ENCODE measurements at regions not wholly inside any gene's neighbourhood (a gene's known extent, or its start where the extent isn't known, plus 50 kb on each side); places are given as distances from the start of the nearest gene placed in this dataset.

DNA sequence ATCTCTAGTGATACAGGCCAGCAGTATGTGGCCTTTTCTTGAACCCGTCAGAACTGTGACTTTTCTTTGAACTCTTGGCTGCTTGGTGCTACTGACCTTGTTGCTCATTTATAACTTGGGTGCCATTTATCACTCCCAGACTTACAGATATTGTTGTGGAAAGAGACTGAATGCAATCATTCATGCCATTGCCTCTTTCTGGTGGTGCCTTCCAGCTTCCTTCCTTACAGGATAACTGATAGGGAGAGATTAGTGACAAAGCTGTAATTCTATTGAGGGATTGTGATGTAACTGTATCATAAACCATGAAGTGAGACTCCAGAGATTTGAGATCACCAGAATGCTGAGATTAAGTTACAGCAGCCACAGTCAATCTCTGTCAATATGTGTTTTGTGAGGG, 256.5 kb downstream of the USP25 start:
- no peak overlapping the region for H3K27ac ChIP-seq (ENCODE audit: low read length)
- no peaks in the 10 kb centered on the region for H3K36me3 Mint-ChIP-seq
- no peak overlapping the region for H3K4me3 ChIP-seq (ENCODE audit: control insufficient read depth in 1 of 2, extremely low read depth in 1 of 2, low read length in 1 of 2)
- WGBS (ENCODE audit: insufficient coverage), result 60% methylated on average over 1 of the region's 1 CpG
- H3K27me3 Mint-ChIP-seq, result peaks cover 1 to 4% of the 10 kb centered on the region in 2 donors
- CTCF ChIA-PET, result no interaction called here
- H3K9me3 ChIP-seq, result no peaks in the 10 kb centered on the region
- DNase-seq (no peak), ATAC-seq (replicated peaks in 1 of 4) (no peak)
- no peaks in the 10 kb centered on the region for H3K27me3 ChIP-seq (replicated peaks in 1 of 2; ENCODE audit: control insufficient read depth in 2 of 2, extremely low read depth in 1 of 2, insufficient read depth in 2 of 2, low read length in 1 of 2)
- H3K36me3 ChIP-seq (ENCODE audit: control insufficient read depth in 2 of 2, extremely low read depth in 1 of 2, insufficient read depth in 1 of 2, low read length in 1 of 2), result no peaks in the 10 kb centered on the region
- H3K4me3 Mint-ChIP-seq, result no peak overlapping the region
- H3K4me1 ChIP-seq (ENCODE audit: control insufficient read depth in 1 of 2, extremely low read depth in 1 of 2, insufficient read depth in 2 of 2, low read length in 2 of 2), result no peaks in the 10 kb centered on the region
- H3K9me3 Mint-ChIP-seq, result peaks cover 0 to 6% (median 0%) of the 10 kb centered on the region in 3 donors
- POLR2A ChIA-PET, result no interaction called here
- H3K27ac Mint-ChIP-seq, result no peak overlapping the region
- no peaks in the 10 kb centered on the region for H3K4me1 Mint-ChIP-seq

DNA sequence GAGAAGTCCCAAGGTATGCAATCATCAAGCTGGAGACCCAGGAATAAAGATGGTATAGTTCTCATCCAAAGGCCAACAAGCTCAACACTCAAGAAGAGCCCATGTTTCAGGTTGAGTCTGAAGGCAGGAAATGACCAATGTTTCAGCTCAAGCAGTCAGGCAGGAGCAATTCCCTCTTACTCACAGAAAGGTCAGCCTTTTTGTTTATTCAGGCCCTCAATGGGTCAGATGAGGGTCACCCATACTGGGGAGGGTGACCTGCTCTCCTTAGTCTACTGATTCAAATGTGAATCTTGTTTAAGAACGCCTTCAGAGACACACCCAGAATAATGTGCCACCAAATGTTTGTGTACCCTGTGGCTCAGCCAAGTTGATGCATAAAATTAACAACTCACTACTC, 262.4 kb downstream of the USP25 start:
- Histone ChIP-seq H3K4me3 (ENCODE audit: control insufficient read depth in 1 of 2, extremely low read depth in 1 of 2, low read length in 1 of 2) (no peak overlapping the region), H3K27ac (ENCODE audit: low read length) (no peak overlapping the region), H3K4me1 (ENCODE audit: control insufficient read depth in 1 of 2, extremely low read depth in 1 of 2, insufficient read depth in 2 of 2, low read length in 2 of 2) (no peaks in the 10 kb centered on the region), H3K36me3 (ENCODE audit: control insufficient read depth in 2 of 2, extremely low read depth in 1 of 2, insufficient read depth in 1 of 2, low read length in 1 of 2) (no peaks in the 10 kb centered on the region), H3K27me3 (replicated peaks in 1 of 2; ENCODE audit: control insufficient read depth in 2 of 2, extremely low read depth in 1 of 2, insufficient read depth in 2 of 2, low read length in 1 of 2) (no peaks in the 10 kb centered on the region), H3K9me3 (no peaks in the 10 kb centered on the region)
- DNase-seq, result no peak
- Mint-ChIP-seq H3K4me1 (no peaks in the 10 kb centered on the region), H3K36me3 (no peaks in the 10 kb centered on the region), H3K4me3 (no peak overlapping the region), H3K9me3 (no peaks in the 10 kb centered on the region), H3K27me3 (no peaks in the 10 kb centered on the region), H3K27ac (no peak overlapping the region)
- no peak for ATAC-seq (replicated peaks in 1 of 4)
- CTCF ChIA-PET, result no interaction called here
- POLR2A ChIA-PET, result no interaction called here
- WGBS (ENCODE audit: insufficient coverage), result no CpG with 5 or more reads among the region's 1 CpG

DNA sequence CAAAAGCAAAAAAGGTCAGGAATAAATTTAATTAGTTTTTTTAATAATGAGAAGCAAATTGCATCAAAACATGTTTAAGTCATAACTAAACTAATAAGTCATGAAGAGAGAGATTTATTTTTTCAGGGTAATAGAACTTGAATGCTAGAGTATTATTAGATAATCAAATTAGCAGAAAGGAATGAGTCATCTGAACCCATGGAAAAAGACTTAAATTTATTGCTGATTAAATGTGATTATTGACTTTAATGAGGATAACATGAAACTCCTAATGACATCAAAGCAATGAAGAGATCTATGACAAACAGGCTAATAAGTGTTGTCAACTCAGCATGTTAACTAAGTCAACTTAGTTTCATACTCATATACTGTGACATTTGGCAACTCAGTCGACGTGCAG, 264.2 kb downstream of the USP25 start:
- ATAC-seq (replicated peaks in 1 of 4) (no peak), DNase-seq (no peak)
- H3K4me3 Mint-ChIP-seq, result no peak overlapping the region
- ChIA-PET POLR2A (no interaction called here), CTCF (no interaction called here)
- H3K27me3 Mint-ChIP-seq, result no peaks in the 10 kb centered on the region
- Histone ChIP-seq H3K9me3 (no peaks in the 10 kb centered on the region), H3K27ac (ENCODE audit: low read length) (no peak overlapping the region), H3K27me3 (replicated peaks in 1 of 2; ENCODE audit: control insufficient read depth in 2 of 2, extremely low read depth in 1 of 2, insufficient read depth in 2 of 2, low read length in 1 of 2) (no peaks in the 10 kb centered on the region), H3K4me3 (ENCODE audit: control insufficient read depth in 1 of 2, extremely low read depth in 1 of 2, low read length in 1 of 2) (no peak overlapping the region), H3K4me1 (ENCODE audit: control insufficient read depth in 1 of 2, extremely low read depth in 1 of 2, insufficient read depth in 2 of 2, low read length in 2 of 2) (no peaks in the 10 kb centered on the region), H3K36me3 (ENCODE audit: control insufficient read depth in 2 of 2, extremely low read depth in 1 of 2, insufficient read depth in 1 of 2, low read length in 1 of 2) (no peaks in the 10 kb centered on the region)
- no peaks in the 10 kb centered on the region for H3K4me1 Mint-ChIP-seq
- H3K9me3 Mint-ChIP-seq, result no peaks in the 10 kb centered on the region
- no peaks in the 10 kb centered on the region for H3K36me3 Mint-ChIP-seq
- no peak overlapping the region for H3K27ac Mint-ChIP-seq
- no CpG with 5 or more reads among the region's 2 CpGs for WGBS (ENCODE audit: insufficient coverage)

DNA sequence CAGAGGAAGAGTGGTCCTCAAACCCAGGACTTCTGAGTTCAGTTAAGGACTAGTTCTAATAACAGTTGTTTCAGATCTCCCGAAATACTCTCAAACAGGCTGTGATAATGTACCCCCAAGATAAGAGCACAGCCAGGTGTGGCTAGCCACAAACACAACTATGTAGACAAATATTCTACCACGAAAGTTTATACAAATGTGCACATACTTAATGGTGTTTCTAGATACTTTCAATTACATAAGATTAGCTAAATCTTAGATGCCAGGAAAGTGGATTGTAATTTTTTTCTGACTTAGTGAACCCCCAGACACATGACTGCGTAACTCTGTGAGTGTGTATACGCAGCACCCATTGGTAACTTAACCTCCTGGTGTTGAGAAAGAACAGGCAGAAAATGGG, 270.0 kb downstream of the USP25 start:
- Mint-ChIP-seq H3K36me3 (no peaks in the 10 kb centered on the region), H3K27me3 (peaks cover 0 to 2% of the 10 kb centered on the region in 2 donors), H3K9me3 (no peaks in the 10 kb centered on the region), H3K4me3 (no peak overlapping the region), H3K4me1 (no peaks in the 10 kb centered on the region), H3K27ac (no peak overlapping the region)
- Histone ChIP-seq H3K27ac (ENCODE audit: low read length) (no peak overlapping the region), H3K9me3 (no peaks in the 10 kb centered on the region), H3K27me3 (replicated peaks in 1 of 2; ENCODE audit: control insufficient read depth in 2 of 2, extremely low read depth in 1 of 2, insufficient read depth in 2 of 2, low read length in 1 of 2) (no peaks in the 10 kb centered on the region), H3K36me3 (ENCODE audit: control insufficient read depth in 2 of 2, extremely low read depth in 1 of 2, insufficient read depth in 1 of 2, low read length in 1 of 2) (no peaks in the 10 kb centered on the region), H3K4me1 (ENCODE audit: control insufficient read depth in 1 of 2, extremely low read depth in 1 of 2, insufficient read depth in 2 of 2, low read length in 2 of 2) (no peaks in the 10 kb centered on the region), H3K4me3 (ENCODE audit: control insufficient read depth in 1 of 2, extremely low read depth in 1 of 2, low read length in 1 of 2) (no peak overlapping the region)
- DNase-seq, result no peak
- WGBS (ENCODE audit: insufficient coverage), result 100% methylated on average over 2 of the region's 4 CpGs
- ChIA-PET POLR2A (no interaction called here), CTCF (no interaction called here)
- ATAC-seq (replicated peaks in 1 of 4), result no peak

DNA sequence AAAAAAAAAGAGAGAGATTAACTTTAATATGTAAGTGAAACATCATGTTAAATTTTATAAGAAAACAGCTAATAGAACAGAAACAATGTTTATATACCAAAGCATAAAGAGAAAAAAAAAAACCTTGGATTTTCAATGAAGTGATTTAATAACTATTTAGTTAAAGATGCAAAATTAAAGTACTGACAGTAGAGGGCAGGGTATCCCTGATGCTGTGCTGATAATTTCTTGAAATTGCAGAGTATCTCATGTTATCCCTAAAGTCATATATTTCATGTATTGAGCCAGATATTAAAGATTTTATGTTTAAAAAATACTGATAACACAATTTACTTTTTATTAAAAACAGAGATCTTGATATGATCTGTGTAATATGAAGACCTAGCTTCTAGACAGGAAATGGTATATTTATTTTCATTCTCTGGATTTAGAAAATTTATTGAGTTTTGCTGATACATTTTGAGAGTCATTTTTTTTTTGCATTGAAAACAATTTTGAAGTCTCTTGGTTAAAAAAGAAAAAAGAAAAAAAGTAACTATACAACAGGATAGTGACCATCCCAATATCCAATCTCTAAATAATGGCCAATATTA, 273.2 kb downstream of the USP25 start:
- no peak for ATAC-seq (replicated peaks in 1 of 4)

DNA sequence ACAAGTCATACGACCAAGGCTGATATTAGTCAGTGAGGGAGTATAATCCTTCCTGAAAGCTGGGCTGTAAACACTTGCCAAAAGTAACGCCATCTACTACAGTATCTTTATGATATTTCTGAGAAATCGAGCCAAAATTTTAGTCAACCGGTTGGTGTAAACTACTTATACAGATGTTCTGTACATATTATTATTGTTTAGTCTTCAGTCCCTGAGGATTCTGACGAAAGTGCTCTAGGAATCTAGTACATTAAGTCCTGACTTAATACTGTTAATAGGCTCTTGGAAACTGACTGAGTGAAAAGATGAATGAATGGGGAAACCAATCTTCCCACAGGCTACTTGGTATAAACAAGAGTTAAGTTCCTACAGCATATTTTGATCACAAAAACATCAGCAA, 274.3 kb downstream of the USP25 start:
- ATAC-seq (replicated peaks in 1 of 4) (no peak), DNase-seq (no peak)
- POLR2A ChIA-PET, result no interaction called here
- WGBS (ENCODE audit: insufficient coverage), result no CpG with 5 or more reads among the region's 5 CpGs
- Histone ChIP-seq H3K9me3 (no peaks in the 10 kb centered on the region), H3K27ac (ENCODE audit: low read length) (no peak overlapping the region), H3K36me3 (ENCODE audit: control insufficient read depth in 2 of 2, extremely low read depth in 1 of 2, insufficient read depth in 1 of 2, low read length in 1 of 2) (no peaks in the 10 kb centered on the region), H3K4me3 (ENCODE audit: control insufficient read depth in 1 of 2, extremely low read depth in 1 of 2, low read length in 1 of 2) (no peak overlapping the region), H3K4me1 (ENCODE audit: control insufficient read depth in 1 of 2, extremely low read depth in 1 of 2, insufficient read depth in 2 of 2, low read length in 2 of 2) (no peaks in the 10 kb centered on the region), H3K27me3 (replicated peaks in 1 of 2; ENCODE audit: control insufficient read depth in 2 of 2, extremely low read depth in 1 of 2, insufficient read depth in 2 of 2, low read length in 1 of 2) (no peaks in the 10 kb centered on the region)
- Mint-ChIP-seq H3K27ac (no peak overlapping the region), H3K36me3 (no peaks in the 10 kb centered on the region), H3K27me3 (peaks cover 0 to 2% of the 10 kb centered on the region in 2 donors), H3K4me1 (no peaks in the 10 kb centered on the region), H3K9me3 (no peaks in the 10 kb centered on the region), H3K4me3 (no peak overlapping the region)
- CTCF ChIA-PET, result no interaction called here

More for the DNA sequence above, 273.2 kb downstream of the USP25 start:
- Histone ChIP-seq H3K27ac (ENCODE audit: low read length) (no peak overlapping the region), H3K4me3 (ENCODE audit: control insufficient read depth in 1 of 2, extremely low read depth in 1 of 2, low read length in 1 of 2) (no peak overlapping the region), H3K27me3 (replicated peaks in 1 of 2; ENCODE audit: control insufficient read depth in 2 of 2, extremely low read depth in 1 of 2, insufficient read depth in 2 of 2, low read length in 1 of 2) (no peaks in the 10 kb centered on the region), H3K36me3 (ENCODE audit: control insufficient read depth in 2 of 2, extremely low read depth in 1 of 2, insufficient read depth in 1 of 2, low read length in 1 of 2) (no peaks in the 10 kb centered on the region), H3K4me1 (ENCODE audit: control insufficient read depth in 1 of 2, extremely low read depth in 1 of 2, insufficient read depth in 2 of 2, low read length in 2 of 2) (no peaks in the 10 kb centered on the region), H3K9me3 (no peaks in the 10 kb centered on the region)
- Mint-ChIP-seq H3K4me3 (no peak overlapping the region), H3K27me3 (peaks cover 0 to 2% of the 10 kb centered on the region in 2 donors), H3K9me3 (no peaks in the 10 kb centered on the region), H3K36me3 (no peaks in the 10 kb centered on the region), H3K4me1 (no peaks in the 10 kb centered on the region), H3K27ac (no peak overlapping the region)
- ChIA-PET CTCF (interaction anchor here in 1 of 2 donors (0.6 kb wide), 1 partner anchor 10 kb away, joined by 3 read pairs; no protein-coding TSS in a partner anchor), POLR2A (interaction anchor here in 1 of 2 donors (0.6 kb wide), 1 partner anchor 29 kb away, joined by 4 read pairs; no protein-coding TSS in a partner anchor)
- DNase-seq, result no peak

DNA sequence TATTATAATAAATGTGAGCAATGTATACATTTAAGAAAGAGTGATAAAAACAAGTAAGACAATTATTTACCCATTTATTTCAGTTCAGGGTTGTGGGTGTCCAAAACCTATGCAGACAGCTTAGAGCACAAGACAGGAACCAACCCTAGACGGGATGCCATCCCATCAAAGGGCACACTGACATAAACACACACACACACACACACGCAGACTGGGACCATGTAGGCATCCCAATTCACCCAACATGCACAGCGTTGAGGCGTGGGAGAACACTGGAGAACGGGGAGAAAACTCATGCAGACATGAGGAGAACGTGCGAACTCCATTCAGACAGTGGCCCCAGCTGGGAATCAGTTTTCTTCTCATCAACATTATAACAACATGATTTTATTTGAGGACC, 274.7 kb downstream of the USP25 start:
- Histone ChIP-seq H3K36me3 (ENCODE audit: control insufficient read depth in 2 of 2, extremely low read depth in 1 of 2, insufficient read depth in 1 of 2, low read length in 1 of 2) (no peaks in the 10 kb centered on the region), H3K9me3 (no peaks in the 10 kb centered on the region), H3K4me1 (ENCODE audit: control insufficient read depth in 1 of 2, extremely low read depth in 1 of 2, insufficient read depth in 2 of 2, low read length in 2 of 2) (no peaks in the 10 kb centered on the region), H3K27ac (ENCODE audit: low read length) (no peak overlapping the region), H3K27me3 (replicated peaks in 1 of 2; ENCODE audit: control insufficient read depth in 2 of 2, extremely low read depth in 1 of 2, insufficient read depth in 2 of 2, low read length in 1 of 2) (no peaks in the 10 kb centered on the region), H3K4me3 (ENCODE audit: control insufficient read depth in 1 of 2, extremely low read depth in 1 of 2, low read length in 1 of 2) (no peak overlapping the region)
- Mint-ChIP-seq H3K27me3 (peaks cover 0 to 2% of the 10 kb centered on the region in 2 donors), H3K4me3 (no peak overlapping the region), H3K4me1 (no peaks in the 10 kb centered on the region), H3K9me3 (no peaks in the 10 kb centered on the region), H3K27ac (no peak overlapping the region), H3K36me3 (no peaks in the 10 kb centered on the region)
- ChIA-PET POLR2A (no interaction called here), CTCF (no interaction called here)
- ATAC-seq (replicated peaks in 1 of 4) (no peak), DNase-seq (no peak)
- 57% methylated on average over 1 of the region's 7 CpGs for WGBS (ENCODE audit: insufficient coverage)

Measured in T-cell (primary cell).